Activated T-cell treated with anti-CD3 and anti-CD28 coated beads for 24 hours (primary cell): ENCODE measurements at regions not wholly inside any gene's neighbourhood (a gene's known extent, or its start where the extent isn't known, plus 50 kb on each side); places are given as distances from the start of the nearest gene placed in this dataset.
"Not testable (repeated sequence)": the region's sequence is repeated elsewhere in the genome, so short reads cannot be mapped to it uniquely, and the experiment has no call there.

ENCODE experiments used
- DNase-seq: peaks from one replicate; pipeline ENCODE4 v3.0.0-alpha.2; 2020; ENCODE audit warnings: low read depth

DNA sequence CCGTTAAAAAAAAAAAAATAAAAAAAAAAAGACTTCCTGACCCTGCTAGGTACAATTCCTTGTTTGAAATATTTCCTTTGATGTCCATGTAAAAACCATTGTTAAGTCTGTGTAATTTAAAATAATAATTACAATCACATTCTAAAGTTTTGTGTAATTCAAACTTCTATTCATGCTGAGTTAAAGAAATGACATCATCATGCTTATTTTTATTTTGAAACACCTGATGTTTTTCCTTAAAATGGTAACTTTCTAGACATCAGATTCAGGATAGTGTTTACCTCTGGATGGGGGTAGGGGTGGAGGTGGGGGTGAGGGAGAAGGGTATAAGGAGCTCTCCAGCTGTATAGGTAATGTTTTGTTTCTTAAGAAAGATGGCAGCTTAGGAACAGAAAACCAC, 92.8 kb downstream of the ADCYAP1 start:
- no peak for DNase-seq

DNA sequence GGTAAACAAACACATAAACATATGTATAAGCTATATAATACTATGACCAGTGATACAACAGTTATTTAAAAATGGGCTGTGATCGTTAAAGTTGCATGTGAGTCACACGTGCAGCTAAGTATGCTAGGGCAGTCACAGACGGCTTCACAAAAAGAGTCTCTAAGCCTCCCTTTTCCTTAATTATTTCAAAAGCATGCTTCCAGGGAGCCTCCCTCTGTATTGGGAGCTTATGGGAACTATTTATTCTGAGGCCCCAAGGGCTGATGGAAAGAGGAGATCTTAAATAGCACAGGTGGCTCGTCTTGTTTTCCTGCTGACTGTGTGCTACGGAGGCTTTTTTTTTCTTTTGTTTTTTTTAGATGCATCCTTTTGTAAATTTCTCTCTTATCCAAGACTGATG, 94.3 kb downstream of the ADCYAP1 start:
- DNase-seq = no peak

DNA sequence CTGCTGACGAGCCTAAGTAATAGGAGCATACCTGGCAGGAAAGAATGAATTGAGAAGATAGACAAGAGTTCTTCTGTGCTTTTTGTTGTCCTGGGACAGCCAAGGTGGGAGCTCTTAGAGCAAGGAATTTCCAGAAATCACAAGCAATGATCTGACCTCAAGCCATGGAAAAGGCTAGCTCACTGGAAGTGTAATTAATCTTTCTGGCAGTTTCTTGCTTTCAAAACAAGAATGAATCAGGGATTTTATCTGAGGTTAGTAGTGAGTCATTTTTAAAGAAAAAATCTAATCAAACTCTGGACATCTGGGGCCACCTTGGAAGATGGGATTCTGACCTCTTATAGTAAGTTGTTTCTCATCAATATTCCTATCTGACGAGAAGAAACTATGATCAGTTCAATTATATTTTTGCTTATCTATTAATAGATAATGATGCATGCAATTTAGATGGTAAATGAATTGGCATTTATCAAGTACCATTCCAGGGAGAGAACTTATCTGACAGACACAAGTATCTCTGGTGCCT, 98.0 kb downstream of the ADCYAP1 start:
- DNase-seq = no peak

DNA sequence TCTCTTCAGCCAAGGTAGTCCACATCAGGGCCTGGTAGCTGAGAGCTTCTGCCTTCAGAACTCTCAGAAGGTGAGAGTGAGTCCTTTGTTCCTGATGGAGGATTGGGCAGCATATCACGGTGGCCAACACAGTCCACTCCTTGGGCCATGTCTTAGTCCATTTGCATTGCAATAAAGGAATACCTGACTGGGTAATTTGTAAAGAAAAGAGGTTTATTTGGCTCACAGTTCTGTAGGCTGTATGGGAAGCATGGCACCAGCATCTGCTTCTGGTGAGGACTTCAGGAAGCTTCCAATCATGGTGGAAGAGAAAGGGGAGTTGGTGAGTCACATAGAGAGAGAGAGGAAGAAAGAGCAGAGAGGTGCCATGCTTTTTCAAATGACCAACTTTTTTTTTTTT, 98.8 kb downstream of the ADCYAP1 start:
- DNase-seq = no peak

DNA sequence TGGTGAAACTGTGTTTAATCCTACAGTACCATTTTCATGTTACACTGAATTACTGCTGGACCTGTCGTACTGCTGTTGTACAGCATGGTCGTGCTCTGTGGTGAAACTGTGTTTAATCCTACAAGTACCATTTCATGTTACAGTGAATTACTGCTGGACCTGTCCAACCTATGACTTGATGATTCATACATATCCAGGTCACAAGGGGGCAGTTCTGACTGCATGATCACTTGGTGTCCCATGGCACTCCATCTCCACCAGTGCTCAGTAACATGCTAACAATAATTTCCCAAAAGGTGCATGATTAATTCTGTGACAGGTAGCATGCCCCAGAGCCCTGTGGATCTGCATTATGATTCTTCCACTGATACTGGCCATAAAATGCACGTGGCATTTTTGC, 101.6 kb downstream of the ADCYAP1 start:
- DNase-seq = no peak

DNA sequence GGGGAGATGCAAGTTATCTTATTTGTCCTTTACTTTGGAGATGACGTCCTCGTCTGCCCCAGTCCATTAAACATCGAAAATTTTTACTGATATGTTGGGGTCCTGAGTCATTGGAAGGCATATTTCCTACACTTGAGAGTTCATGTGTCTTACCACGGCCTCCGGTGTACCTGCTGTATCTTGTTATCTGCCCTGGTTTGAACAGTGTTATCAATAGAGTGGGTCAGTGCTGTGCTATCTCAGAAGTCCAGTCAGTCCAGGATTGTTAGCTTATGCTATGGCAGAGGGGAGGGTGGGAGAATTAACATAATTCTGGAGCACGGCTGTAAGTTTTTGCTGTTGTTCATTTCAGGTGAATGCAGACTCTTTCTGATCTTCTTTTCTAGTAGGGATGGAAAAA, 102.3 kb downstream of the ADCYAP1 start:
- no peak for DNase-seq

DNA sequence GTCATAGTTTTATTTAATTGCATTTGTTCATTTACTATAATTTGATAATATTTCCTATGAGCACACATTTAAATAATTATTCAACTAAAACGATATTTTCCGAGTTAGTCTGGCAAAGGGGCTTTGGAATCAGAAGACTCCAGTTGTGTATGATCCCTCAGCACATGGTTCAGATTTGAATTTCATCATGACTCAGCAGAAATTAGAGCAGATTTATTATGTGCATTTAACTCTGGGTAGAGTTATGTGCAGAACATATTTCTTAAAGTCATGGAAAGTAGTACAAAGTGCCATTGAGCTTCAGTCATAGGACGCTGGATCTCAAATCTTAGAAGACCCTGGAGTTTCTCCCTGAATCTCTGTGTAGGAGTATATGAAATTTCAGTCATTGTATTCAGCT, 106.7 kb downstream of the ADCYAP1 start:
- no peak for DNase-seq

DNA sequence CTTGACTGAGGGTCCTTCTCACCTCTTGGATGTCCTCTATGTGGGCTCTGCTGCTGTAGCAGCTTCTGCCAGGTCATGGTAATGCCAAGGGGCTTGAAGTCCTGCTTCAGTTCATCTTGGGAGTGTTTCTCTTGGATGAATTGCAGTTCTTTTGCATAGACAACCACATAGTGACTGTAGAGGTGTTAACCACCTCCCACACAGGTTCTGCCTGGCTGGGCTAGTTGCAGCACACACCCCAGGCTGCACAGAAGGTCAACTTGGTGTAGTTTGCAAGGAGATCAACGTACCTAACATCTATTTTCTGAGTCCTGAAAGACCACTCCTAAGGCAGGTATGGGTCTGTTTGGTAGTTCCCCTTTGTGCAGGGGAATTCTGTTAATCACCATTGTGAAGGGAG, 108.1 kb downstream of the ADCYAP1 start:
- no peak for DNase-seq

DNA sequence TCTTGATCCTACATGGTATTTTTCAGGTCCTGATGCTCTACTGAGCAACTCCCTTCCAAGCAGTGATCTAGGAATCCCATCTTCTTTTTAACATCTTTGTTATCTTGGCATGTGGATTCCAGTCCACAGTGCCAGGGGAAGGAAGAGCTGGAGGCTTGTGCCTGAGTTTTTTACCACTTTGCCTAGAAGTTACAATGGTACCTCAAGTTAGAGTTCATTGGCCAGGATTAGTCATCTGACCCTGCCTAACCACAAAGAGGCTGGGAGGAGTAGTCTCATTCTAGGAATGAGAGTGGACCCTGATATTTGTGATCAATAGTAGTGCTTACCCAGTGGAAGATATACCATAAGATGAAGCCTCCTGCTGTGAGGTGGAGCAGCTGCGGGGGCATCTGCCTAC, 109.3 kb downstream of the ADCYAP1 start:
- DNase-seq = no peak

DNA sequence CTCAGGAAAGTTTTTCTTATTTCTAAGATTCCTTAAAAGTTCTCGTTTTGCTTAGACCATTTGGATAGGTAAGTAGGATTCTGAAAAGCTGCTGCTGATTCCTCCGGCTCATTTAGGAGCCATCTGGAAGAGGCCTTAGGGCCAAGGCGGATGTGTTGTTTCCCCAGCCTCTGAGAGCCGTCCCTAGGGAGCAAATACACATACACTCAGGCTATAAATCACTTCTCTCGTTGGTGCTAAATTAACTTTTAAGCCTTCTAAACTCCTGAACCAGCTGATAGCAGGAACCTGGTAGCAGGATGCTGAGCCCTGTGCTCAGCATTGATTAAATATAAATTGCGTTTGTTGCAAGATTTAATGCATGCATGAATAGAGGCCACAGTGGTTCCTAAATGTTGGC, 109.8 kb downstream of the ADCYAP1 start:
- DNase-seq = no peak

DNA sequence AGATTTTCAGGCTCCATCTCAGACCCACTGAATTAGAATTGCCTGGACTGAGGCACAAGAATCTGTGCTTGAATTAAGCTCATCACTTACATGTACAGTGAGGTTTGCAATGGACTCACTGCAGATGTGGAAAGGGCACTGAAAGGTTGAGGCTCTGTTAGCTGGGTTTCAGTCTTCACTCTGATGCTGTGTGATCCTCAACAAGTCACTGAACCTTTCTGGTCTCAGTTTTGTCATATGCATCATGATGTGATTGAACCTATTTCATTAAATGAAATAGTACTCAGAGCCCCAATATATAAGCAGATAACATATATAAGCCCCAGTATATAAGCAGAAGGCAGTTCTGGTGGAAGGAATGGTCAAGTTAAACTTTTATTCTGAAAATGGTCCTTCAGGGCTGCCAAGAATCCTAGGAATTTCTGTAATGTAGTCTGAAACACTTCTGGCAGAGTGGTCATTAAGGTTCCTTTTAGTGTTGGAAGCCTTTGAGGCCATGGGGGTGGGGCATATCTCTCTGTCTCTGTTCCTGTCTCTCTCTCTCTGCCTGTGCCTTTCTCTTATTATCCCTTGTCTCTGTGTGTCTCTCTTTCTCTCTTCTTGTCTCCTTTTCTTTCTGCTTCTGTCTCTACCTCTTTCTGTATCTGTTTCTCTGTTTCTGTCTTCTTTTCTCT, 110.4 kb downstream of the ADCYAP1 start:
- DNase-seq = no peak

DNA sequence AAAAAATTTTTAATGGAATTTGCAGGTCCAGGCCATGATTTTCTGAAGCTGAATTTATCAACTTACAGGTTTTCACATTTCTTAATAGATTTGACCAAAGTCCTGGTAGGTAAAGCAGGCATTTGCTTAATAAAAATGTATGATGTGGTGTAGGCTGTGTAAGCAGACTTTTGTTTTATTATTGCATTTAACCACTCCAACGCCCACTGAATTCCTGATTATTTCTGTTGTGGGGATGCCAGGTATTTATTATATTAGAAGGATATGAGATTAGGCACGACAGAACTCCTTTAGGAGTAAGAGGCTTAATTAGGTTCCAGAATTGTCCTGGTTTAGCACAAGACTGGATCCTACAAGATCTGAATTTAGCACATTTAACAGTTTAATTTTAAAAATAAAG, 111.1 kb downstream of the ADCYAP1 start:
- no peak for DNase-seq

DNA sequence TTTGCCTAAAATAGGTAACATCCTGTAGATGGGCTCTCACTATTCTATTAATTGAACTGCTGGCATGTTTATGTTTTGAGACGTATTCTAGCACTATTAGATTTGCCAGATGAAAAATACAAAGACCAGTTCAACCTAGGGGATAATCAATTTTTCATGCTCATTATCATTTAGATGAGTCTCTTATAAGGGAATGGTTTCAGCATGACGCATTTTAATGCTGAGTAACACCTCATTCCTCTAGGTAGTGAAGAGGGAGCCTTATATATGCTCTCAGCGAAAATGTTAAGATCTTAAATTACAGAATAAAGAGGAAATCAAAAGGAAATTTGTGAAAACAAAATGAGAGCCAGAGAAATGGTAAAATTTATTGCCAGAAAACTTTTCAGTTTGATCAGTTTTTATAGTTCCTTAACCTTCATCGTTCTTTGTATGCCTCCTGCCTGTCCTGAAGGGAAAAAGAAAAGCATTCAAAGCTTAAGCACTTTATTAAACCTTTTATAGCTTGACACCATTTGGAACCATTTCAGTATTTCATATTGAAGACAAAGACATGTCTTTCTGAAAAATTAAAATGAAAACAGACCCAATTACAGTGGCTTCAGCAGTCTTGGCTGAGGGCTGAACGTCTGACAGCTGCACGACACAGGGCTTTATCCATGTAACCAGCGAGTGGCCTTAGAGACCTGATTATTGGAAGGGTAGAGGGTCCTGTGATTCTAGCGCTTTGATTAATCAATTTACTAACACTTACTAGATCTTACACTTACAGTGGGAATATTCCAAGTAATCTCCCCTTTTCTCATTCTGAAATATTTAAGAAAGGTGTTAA, 112.8 kb downstream of the ADCYAP1 start:
- no peak for DNase-seq

DNA sequence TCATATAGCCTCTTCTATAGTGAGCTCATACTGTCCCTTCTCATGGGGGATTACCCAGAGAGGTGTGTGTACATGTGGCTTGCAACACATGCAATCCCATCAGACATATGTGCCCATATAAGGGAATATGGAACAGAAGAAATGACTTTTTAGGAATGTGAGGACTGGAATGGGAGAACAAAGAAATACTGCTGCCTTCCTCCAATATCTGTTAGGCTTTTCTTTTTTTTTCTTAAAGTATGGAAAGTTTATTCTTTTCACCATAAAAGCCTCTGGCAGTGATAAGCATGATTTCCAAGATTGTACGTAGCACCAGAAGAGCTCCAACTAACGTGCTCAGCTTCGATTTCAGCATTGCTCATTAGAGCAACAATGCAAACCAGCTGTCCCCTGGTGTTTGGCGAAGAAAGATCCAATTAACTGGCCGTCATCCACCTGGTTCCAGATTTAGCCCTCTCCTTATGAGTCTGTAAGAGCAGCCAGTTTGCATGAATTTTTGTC, 113.6 kb downstream of the ADCYAP1 start:
- DNase-seq = no peak

DNA sequence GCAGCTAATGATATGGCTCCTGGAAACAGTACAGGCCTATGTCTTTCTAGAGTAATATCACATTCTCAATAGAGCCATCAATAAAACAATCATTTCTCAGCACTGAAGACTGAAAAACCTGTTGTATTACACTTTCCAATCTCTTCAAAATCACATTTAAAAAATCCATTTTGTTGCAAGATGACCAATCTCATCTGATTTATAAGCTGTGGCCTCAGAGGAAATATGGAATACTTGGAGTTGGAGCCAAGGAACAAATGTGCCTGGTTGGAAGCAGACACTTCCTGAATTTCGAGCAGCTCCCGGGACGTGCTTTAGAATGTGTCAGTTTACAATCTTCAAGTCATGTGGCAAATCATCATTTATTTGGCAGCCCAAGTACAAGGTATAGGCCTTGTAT, 114.5 kb downstream of the ADCYAP1 start:
- no peak for DNase-seq

DNA sequence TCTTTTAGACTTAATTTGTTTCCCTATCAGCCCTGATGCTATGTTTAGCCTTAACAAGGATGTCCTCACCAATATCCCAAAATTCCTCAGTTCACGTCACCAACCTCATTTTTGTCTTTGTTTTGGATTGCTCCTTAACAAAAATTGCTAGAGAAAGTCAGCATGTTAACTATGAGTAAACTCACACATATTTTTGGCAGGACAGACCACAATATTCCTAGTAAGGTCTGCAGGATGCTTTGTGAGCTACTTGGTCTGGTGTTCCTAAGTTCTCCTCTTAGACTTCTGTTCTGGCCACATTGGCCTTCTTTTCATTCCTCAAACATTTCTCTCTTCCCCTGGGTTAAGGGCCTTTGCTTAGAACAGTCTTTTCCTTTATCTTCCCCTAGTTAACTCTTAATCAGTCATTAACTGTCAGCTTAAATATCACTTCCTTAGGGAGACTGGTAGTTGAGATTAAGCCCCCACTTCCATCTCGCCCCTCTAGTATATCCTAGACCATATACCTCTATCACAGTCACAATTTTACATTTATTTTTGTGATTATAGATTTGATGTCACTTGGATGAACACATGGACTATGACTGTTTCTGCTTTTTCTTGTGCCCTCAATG, 116.2 kb downstream of the ADCYAP1 start:
- DNase-seq = no peak

DNA sequence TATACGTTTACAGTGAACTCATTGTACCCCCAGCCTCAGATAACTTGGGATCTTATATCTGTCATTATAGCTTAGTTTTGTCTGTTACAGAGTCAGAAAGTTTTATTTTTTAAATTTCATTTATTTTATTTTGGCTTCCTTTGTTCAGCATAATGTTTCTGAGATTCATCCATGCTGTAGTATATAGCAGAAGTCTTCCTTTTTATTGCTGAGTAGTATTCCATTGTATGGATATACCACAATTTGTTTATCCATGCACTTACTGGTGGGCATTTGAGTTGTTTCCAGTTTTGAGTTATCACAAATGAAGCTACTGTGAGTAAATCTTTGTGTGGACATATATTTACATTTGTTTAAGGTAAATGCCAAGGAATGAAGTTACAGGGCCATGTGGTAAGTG, 122.3 kb downstream of the ADCYAP1 start:
- DNase-seq = no peak

DNA sequence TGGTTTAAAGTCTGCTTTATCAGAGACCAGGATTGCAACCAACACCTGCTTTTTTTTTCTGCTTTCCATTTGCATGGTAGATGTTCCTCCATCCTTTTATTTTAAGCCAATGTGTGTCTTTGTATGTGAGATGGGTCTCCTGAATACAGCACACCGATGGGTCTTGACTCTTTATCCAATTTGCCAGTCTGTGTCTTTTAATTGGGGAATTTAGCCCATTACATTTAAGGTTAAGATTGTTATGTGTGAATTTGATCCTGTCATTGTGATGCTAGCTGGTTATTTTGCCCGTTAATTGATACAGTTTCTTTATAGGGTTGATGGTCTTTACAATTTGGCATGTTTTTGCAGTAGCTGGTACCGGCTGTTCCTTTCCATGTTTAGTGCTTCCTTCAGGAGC, 128.4 kb downstream of the ADCYAP1 start:
- not testable (repeated sequence) for DNase-seq

DNA sequence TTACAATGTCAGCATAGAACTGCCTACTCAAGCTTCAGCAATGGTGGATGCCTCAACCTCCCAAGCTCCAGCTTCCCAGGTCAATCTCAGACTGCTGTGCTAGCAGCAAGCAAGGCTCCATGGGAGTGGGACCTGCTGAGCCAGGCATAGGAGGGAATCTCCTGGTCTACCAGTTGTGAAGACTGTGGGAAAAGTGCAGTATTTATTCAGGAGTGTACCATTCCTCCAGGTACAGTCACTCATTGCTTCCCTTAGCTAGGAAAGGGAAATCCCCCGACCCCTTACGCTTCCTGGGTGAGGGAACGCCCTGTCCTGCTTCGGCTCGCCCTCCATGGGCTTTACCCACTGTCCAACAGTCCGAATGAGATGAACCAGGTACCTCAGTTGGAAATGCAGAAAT, 130.3 kb downstream of the ADCYAP1 start:
- DNase-seq = no peak

DNA sequence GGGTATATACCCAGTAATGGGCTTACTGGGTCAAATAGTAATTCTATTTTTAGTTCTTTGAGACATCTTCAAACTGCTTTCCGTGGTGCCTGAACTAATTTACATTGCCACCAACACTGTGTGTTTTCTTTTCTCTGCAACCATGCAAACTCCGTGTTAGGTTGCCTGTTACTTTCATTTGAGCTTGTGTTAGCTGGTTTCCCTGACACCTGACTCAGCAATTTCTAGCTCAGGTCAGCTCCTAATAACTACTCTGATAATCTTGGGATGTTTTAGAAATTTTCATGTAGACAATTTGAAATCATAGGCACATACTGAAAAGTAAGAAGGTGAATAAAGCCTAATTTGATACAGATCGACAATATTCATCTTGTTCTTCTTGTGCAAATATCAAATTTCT, 132.3 kb downstream of the ADCYAP1 start:
- DNase-seq = no peak

DNA sequence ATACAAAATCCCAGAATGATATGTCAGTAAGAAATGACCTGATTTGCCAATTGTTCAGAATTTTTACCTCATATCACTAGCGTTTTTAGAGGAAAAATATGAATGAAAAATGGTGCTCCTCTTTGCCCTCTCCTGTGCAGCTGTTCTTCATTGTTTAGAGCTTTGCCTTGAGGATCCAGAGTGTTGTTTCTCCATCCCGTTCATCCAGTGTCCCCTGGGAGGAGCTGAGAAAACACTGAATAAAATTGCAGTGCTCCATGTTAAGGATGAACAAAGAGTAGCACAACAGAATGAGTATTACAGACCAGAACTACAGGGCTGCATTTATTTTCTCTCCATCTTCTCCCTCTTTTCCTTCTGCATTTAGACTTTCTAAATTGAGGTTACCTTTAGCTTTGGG, 133.1 kb downstream of the ADCYAP1 start:
- DNase-seq = no peak

DNA sequence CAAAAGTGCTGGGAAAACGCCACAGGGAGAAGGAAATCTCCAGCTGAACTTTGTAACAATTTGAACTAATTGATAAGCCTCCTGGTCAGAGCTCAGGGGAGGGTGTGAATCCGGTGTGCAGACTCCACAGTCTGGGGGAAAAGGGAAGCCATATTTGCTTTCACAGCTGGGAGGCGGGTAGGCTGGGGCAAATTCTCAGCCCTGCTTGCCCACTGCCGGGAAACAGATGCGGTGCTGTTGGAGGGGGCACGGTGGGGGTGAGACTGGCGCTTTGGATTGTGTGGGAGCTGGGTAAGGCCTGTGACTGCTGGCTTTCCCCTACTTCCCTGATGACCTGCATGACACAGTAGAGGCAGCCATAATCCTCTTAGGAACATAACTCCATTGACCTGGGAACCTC, 134.8 kb downstream of the ADCYAP1 start:
- DNase-seq = no peak

DNA sequence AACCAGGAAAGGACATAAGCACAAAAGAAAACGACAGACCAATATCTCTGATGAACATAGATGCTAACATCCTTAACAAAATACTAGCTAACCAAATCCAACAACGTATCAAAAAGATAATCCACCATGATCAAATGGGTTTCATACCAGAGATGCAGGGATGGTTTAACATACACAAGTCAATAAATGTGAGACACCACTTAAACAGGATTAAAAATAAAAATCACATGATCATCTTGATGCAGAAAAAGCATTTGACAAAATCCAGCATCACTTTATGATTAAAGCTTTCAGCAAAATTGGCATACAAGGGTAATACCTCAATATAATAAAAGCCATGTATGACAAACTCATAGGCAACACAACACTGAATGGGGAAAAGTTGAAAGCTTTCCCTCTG, 138.4 kb downstream of the ADCYAP1 start:
- DNase-seq = not testable (repeated sequence)
